GM21786 (cell line): ENCODE measurements at regions not wholly inside any gene's neighbourhood (a gene's known extent, or its start where the extent isn't known, plus 50 kb on each side); places are given as distances from the start of the nearest gene placed in this dataset.

ENCODE experiments used
- ATAC-seq: cut with Tn5 transposase; IDR thresholded peaks from one replicate; pipeline ENCODE4 v1.9.1; 2021; ENCODE audit not compliant: unreplicated experiment

DNA sequence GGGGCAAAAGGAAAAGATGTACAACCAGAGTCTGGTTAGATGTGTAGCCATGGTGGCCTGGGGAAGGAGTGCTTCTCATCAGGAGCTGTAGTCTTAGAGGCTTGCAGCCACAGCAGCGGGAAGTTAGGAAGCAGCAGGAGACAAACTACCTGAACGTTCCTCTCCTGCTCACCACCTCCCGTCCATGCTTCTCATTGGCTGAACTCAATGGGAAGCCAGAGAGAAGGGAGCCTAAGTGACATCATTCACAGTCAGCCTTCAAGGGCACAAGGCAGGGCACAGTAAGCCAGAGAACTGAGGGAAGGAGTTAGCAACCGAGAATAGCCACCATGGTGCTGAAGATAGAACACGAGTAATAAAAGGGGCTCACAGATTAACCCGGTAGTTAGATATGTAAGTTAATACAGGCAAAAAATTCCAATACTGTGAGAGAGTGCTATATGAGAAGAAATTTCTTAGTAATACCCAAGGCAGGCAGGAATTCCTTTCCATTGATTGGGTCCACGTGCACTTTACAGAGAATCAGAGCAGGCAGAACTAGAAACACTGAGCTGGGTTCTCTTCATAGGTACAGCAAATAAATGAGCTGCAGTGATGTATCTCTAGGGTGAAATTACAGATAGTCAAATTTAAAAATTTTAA is 391.5 kb upstream of the DACH1 start:
- no peak for ATAC-seq

DNA sequence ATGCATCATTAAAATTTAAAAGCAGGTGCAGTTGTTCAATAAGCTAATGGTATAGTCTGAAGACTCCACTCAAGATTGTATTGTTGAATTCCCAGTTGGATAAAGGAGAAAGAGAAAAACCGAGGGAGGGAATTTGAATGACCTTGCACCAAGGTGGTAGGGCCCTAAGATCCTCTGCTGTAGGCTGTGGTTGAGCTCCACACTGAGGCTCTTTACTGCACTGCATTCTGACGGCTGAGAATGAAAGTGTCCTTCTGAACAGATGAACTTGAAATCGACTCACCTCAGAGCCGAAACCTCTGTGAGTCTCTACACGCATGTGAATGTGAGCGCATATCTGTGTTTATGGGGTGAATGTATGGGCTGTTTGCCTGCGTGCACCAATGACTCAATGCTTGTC is 388.9 kb upstream of the DACH1 start:
- ATAC-seq: no peak

DNA sequence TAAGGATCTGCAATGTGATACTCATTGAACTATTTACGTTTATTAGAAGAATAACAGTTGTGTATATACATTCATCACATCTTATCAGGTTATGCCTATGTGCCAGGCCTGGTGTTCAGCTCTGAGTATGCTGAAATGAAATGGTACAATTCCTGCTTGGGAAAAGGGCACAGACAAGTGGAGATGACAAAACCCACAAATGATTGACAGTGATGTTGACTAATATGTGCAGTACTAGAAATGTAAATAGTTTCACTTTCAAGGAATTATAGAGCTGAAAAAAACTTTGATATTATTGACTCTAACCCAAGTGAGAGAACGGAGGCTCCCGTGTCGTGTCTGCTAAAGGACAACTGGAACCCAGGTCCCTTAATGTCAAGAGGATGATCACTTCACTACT is 386.8 kb upstream of the DACH1 start:
- ATAC-seq: no peak

DNA sequence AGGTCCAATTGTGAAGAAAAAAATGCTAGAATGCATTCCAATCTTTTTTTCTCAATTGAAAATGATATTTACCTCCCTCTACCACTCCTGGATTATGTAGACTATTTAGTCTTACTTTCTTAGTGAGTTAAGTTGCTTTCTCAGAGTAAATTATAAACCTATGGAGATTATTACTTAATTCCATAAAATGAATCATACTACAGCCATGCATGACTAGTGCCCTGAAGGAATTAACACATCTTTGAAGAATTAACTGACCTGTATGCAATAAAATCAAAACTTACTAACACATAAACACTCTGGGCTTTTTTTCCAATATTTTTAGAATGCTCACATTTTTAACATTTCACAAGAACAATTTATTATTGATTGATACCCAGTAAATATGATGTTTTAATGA is 379.4 kb upstream of the DACH1 start:
- ATAC-seq: no peak

DNA sequence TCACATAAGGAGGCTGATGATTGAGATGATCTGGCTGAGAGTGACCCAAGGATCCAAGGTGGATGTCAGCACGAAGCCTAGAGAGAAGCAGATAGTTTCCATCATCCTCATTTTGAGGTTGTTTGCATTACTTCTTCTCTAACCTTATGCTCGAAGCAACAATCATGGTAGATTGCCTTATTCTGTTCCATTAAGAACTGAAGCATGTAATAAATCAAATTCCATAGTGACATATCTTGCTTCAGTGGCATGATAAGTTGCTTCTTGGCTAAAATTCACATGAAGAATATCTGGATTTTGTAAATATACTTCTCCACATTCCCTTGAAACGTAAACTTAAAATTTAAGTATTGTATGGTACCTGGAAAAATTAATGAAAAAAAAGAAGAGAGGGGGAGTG is 377.8 kb upstream of the DACH1 start:
- no peak for ATAC-seq

DNA sequence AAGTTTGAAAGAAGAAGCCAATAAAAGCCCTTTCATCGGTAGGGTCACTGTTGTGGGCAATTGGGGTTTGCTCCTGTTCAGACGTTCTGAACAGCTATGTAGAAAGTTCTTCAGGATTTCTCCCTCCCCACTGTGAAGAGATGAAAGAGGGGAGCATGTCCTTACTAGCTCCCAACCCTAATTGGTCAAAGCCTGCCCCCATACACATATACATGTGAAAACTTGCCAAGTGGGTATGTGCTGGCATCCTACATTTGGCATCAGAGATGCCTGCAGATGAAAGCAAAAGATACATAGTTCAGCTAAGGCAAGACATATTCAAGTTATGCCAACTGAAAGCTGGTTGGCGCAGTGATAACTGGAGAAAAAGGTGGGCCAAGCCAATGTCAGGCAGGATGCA is 363.1 kb upstream of the DACH1 start:
- ATAC-seq: no peak

DNA sequence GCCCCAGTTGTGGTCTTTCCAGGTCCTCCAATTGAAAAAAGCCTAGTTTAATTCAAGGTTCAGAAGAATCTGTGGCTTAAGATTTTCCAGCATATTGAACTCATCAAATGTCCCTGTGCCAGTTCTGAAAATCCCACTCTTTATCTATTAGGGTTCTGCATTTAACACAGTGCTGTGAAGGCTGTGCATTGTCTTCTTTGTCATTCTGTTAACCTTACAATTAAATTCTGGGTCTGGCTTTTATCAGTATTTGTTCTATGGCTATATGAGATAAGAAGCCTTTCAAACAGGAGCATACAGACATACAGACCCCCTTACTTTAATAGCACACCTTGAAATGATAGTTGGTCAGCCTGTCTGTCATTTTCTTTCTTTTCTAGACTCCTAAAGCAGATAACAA is 362.1 kb upstream of the DACH1 start:
- no peak for ATAC-seq

DNA sequence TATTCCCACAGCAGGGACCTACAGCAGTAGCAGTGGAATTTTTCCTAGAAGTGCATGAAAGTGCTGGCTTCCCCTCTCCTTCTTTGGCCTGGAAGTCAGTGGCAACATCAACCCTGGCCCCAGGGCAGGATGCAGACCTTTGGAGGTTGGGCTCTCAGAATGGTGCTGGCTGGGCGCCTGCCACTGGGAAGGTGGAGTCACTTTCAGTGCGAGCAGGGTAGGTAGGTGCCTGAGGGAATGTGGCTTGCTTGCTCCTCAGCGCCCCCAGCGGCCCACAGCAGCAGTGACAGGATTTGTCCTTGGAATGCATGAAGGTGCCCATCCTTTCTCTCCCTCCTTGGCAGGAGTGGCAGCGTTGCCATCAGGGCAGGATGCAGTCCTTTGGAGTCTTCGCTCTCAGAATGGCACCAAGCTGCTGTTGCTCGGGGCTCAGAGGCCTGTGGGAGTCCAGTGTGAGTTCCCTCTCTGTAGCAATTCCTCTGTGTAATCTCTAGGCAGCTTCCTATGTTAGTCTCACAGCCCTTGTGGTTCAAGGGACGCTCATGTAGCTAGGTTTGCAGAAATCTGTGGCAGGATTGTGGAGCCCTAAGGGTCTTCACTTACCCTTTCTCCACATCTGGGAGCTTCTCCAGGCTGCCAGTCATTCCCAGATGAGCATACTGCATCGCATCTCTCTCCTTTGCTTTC is 354.4 kb upstream of the DACH1 start:
- ATAC-seq: peak; percentile 69

DNA sequence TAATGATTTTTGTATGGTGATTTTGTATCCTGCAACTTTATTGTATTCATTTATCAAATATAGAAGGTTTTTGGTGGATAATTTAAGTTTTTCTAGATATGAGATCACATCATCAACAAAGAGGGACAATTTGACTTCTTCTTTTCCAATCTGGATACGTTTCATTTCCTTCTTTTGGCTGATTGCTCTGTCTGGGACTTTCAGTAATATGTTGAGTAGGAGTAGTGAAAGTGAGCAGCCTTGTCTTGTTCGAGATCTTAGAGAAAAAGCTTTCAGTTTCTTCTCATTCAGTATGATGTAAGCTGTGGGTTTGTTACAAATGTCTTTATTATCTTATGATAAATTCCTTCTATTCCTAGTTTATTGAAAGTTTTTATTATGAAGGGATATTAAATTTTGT is 352.0 kb upstream of the DACH1 start:
- ATAC-seq: peak; percentile 70

DNA sequence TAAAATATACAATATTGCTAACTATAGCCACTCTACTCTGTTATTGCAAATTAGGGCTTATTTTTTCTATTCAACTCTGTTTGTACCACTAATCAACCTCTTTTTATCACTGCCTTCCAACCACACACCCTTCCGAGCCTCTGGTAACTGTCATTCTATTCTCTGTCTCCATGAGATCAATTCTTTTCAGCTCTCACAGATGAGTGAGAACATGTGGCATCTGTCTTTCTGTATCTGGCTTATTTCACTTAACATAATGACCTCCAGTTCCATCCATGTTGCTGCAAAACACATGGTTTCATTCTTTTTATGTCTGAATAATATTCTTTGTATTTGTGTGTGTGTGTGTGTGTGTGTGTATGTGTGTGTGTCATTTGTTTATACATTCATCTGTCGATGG is 350.1 kb upstream of the DACH1 start:
- no peak for ATAC-seq

DNA sequence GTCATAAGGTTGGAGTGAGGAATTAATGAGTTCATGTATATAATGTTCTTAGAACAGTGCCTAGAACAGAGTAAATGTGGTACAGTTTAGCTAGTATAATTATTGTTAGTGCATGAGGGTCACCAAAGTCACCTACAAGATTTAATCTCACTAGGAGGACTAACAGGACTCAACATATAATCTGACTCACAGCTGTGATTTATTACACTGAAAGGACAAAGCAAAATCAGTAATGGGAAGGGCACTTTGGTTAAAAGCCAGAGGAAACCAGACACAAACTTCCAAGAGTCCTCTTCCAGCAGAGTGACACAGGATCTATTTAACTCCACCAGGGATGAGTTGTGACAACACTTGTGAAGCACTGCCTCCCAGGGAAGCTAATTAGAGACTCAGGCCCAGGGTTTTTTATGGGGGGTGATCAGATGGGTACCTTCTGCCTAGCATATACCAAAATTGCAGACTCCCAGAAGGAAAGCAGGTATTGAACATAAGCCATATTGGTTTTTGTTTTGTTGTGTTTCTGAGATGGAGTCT is 341.2 kb upstream of the DACH1 start:
- ATAC-seq: no peak

DNA sequence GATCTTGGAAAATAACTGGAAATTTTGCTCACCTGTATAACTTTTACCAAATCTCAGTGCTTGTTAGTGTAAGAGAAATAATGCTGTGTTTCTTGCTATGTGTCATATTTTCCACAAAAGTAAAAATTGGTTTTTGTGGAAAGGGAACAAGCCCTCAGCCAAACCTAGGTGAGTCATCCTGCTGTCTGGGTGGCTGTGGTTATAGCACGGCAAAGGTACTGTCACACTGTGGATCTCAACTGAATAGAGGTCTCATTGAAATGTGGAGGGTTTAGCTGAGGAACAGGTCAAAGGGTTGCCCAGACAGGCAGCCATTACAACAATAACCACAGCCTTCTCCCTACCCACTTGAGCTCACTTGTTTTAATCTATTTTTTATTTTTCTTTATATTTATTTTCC is 338.8 kb upstream of the DACH1 start:
- ATAC-seq: no peak

DNA sequence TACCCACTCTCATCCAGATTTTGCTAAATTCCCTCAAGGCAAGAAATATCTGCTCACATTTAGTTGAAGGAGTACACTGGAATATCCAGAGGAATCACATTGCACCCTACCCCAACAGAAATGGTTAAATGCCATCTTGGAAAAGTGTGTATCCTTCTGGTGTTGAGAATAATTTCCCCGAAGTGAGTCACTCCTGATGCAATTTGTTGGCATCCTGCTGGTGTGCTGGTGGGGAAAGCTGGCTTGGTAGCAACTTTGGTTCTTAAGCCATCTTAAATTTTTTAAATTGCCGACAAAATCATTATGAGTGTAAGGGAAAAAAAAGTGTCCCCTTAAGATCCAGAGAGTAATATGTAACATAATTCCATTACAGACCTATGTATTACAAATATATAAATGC is 337.3 kb upstream of the DACH1 start:
- ATAC-seq: no peak

DNA sequence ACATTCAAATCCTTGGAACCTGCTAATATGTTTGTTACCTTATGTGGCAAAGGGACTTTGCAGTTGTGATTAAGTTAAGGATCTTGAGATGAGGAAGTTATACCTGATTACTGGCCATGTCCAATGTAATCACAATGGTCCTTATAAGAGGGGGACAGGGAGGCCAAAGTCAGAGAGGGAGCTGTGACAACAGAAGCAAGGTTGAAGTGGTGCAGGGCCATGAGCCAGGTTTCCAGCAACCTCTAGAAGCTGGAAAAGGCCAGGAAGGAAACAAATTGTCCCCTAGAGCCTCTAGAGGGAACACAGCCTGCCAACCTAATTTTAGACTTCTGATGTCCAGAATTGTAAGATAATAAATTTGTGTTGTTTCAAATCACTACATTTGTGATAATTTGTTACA is 334.7 kb upstream of the DACH1 start:
- ATAC-seq: no peak

DNA sequence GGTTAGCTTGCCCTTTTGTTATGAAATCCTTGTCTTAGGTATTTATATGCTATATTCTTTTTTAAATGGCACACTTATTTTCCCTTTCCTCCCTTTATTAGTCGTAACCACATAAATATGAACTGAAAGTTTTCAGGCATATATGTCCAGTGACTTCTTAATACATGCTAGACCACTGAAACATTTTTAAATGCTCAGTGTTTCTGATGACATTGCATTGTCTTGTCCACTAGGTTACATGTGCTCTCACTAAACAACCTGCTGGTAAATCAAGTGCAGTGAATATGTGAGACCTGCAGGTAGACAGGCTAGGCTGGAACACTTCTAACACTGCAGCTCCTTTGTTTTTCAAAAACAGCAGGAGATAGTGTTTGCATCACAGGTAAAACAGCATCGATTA is 332.6 kb upstream of the DACH1 start:
- no peak for ATAC-seq

DNA sequence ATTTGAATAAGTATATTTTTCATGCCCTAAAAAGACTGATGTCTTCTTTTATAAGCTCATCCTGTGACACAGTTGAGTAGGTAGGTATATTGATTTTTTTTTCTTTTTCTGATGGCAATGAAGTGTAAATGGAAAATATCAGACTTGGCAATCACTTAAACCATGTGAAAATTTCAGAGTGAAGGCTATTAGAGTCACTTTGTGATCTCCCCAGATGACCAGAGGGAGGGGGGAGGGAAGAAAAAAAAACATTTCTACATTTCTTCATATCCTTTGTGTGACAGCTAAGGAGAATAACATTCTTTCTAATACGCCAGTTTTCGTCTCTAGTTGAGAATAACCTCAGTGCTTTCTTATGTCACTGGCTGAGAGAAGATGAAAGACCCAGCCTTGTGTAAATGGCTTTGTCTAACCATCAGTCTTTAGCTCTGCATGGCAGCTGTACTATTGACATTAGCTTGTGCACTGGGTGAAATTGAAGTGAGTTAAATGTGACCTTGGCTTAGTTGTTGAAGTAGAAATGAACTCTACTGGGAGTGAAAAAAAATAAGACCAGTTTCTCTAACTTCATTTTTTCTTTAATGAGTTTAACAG is 332.1 kb upstream of the DACH1 start:
- no peak for ATAC-seq

DNA sequence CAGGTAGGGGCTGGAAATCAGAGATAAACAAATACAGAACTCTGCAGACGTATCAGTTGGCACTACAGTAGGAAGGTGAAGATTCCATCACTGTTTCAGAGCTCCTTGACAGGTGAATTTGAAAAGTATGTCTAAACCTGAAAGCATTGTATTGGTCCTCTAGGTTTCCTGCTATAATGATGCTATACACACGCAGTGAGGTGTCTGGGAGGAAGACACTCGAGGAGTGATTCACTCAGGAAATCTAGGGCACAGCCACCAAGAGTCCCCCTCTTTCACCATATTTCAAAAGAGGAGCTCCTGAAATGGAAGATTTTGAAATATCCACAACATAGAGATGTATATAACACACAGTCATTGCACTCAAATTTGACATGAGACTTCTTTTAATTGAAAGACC is 331.0 kb upstream of the DACH1 start:
- no peak for ATAC-seq

DNA sequence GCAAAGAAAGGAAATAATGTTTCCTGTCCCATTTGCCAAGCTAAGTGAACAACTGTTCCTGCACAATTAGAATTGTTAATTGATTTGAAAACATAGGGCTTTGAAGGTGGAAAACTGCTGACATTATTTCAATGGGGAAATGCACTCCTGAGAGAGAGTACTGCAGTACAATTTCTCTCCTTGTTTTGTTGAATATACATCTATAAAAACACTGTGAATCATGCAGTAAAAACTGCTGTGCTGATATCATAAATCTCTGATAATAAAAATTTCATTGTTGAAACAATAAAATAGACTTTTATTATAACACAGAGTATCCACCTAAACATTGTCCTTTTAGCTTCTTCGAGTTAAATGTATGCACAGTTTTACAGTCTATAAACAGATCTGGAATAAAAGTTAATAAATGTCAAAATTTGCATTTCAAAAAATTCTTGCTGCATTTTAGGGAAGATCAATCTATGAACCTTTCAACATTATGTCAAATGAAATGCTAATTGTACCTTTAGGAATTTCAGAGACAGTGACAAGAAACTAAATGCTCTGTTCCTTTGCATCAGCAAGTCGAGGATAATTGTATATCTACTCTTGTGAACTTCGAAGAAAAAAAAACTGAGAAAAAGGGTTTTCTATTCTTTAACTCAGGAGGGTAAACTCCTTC is 328.2 kb upstream of the DACH1 start:
- ATAC-seq: no peak

DNA sequence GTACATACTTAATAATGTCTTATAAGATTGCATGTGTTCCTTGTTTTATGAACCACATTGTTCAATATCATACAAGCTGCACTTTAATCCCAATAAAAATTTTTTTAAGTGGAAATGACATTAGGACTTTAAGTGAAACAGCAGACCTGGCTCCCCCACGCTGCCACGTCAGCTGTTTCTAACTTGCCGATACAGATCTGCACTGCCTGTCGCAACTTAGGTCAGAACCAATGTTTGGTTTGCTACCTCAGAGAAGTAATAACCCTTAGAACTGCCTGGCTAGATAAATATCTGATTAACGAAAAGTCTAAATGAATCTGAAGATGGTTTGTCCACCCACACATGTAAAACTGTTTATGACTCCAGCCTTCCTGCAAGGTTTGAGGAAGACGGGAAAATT is 327.5 kb upstream of the DACH1 start:
- ATAC-seq: no peak

DNA sequence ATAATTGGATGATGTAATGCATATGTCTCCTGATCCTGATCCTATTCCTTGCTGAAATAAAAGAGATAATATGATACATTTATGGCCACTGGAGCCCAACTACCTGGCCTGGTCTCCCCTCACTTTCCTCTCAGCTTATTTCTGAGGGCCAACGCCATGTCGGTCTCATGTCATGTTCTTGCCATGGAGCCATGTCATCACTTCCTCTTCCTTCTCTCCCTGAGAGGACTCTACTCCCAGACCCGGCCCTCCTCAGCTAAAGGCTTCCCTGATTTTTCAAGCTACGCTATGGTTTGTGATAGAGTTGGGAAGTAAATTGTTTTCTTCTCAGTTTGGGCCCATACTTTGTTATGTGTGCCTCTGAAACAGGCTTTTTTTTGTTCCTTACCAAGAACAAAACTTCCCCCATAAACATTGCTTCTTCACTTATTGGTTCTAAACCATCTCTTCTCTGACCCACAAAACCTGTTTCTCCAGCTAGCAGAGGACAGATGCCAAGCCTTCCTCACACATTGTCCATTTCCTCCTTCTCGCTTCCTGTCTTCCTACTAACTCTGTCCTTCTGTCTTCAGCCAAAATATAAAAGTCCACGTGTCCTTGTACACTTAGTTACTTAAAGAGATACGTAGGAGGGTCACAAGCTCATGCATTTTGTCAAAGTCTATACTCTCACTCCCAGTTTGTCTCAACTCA is 319.9 kb upstream of the DACH1 start:
- ATAC-seq: no peak

DNA sequence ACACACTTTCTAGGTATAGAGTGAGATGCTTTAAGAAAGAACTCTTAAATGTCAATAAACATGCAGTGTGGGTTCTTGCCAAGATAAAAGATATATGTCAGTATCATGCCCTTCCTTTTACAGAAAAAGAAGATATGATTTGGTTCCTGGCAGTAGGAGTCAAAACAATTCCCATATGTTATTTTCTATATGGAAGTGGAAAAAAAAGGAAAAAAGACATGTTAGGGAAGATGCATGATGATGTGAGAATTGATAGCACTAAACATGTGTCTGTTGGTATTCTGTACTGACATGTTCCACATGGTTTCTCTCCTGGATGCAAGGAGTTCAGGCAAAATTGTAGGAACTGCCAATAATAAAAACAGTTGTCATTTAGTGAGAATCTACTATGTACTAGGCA is 318.8 kb upstream of the DACH1 start:
- no peak for ATAC-seq
